PC-3 (cell line): ENCODE measurements at regions not wholly inside any gene's neighbourhood (a gene's known extent, or its start where the extent isn't known, plus 50 kb on each side); places are given as distances from the start of the nearest gene placed in this dataset.

Experiments
- ATAC-seq: fragments of 200-7000 bp; cut with Tn5 transposase; 2 replicates; pipeline ENCODE4 v1.9.1; 2020; ENCODE audit warnings: mild to moderate bottlenecking, moderate library complexity
- BruUV-seq: library from RNA; stranded (reverse); fragments of 400-500 nt; replicated peaks from 2 replicates; lab custom pipeline; 2021; lab: Mats Ljungman, UMichigan
- CTCF ChIA-PET: fragments of 300-600 bp; sonication (Branson Sonifier 250); formaldehyde crosslinking; loops from one replicate; lab custom pipeline; 2022; ENCODE audit warnings: antibody characterized with exemption; lab: Charles Lee
- POLR2A ChIA-PET: fragments of 300-600 bp; sonication (Branson Sonifier 250); formaldehyde crosslinking; loops from one replicate; lab custom pipeline; 2022; ENCODE audit warnings: antibody characterized with exemption; ENCODE audit not compliant: unreplicated experiment; lab: Charles Lee
- DNase-seq: peaks from one replicate; pipeline ENCODE4 v3.0.0-alpha.2; 2015
- H2AFZ ChIP-seq: fragments of 300-600 bp; sonication (generic); 2 replicates; pipeline ENCODE4 v1.6.0; 2016; ENCODE audit warnings: antibody characterized with exemption, low read length
- H3F3A ChIP-seq: fragments of 300-600 bp; sonication (generic); one replicate; pipeline ENCODE4 v1.6.0; 2017; ENCODE audit warnings: antibody characterized with exemption, low read length, control low read depth, mild to moderate bottlenecking; ENCODE audit not compliant: unreplicated experiment
- H3K27ac ChIP-seq: fragments of 300-600 bp; sonication (generic); 2 replicates; pipeline ENCODE4 v1.5.1; 2016; ENCODE audit warnings: mild to moderate bottlenecking, low read length
- H3K27me3 ChIP-seq: fragments of 300-600 bp; sonication (generic); 2 replicates; pipeline ENCODE4 v1.6.1; 2016; ENCODE audit warnings: low read length, mixed read lengths
- H3K36me3 ChIP-seq: fragments of 300-600 bp; sonication (generic); 2 replicates; pipeline ENCODE4 v1.6.1; 2016; ENCODE audit warnings: low read depth, mixed run types, low read length, mixed read lengths
- H3K4me1 ChIP-seq: fragments of 300-600 bp; sonication (generic); 2 replicates; pipeline ENCODE4 v1.5.1; 2016; ENCODE audit warnings: low read length; ENCODE audit not compliant: insufficient read depth
- H3K4me2 ChIP-seq: fragments of 300-600 bp; sonication (generic); 2 replicates; pipeline ENCODE4 v1.6.0; 2016; ENCODE audit warnings: low read length
- H3K4me3 ChIP-seq: fragments of 300-600 bp; sonication (generic); 2 replicates; pipeline ENCODE4 v1.5.1; 2016; ENCODE audit warnings: mild to moderate bottlenecking, low read length, mixed read lengths
- H3K79me2 ChIP-seq: fragments of 300-600 bp; sonication (generic); 2 replicates; pipeline ENCODE4 v1.6.1; 2017; ENCODE audit warnings: low read length, mixed read lengths
- H3K9ac ChIP-seq: fragments of 300-600 bp; sonication (generic); 2 replicates; pipeline ENCODE4 v1.6.0; 2016; ENCODE audit warnings: mild to moderate bottlenecking, low read length
- H3K9me2 ChIP-seq: fragments of 300-600 bp; sonication (generic); replicated peaks from 2 replicates; pipeline ENCODE4 v1.6.1; 2016; ENCODE audit warnings: mixed run types, low read length, mixed read lengths
- H3K9me3 ChIP-seq: fragments of 300-600 bp; sonication (generic); 2 replicates; pipeline ENCODE4 v1.6.1; 2016; ENCODE audit warnings: low read length, mixed read lengths
- H4K20me1 ChIP-seq: fragments of 300-600 bp; sonication (generic); 2 replicates; pipeline ENCODE4 v1.6.1; 2016; ENCODE audit warnings: low read length, mixed read lengths
- EZH2 ChIP-seq: fragments of 300-600 bp; sonication (generic); IDR thresholded peaks from one replicate; pipeline ENCODE4 v1.6.1; 2017; ENCODE audit warnings: antibody characterized with exemption, mild to moderate bottlenecking, low read length; ENCODE audit not compliant: unreplicated experiment
- EZH2phosphoT487 ChIP-seq: fragments of 300-600 bp; sonication (generic); IDR thresholded peaks from 2 replicates; pipeline ENCODE4 v1.6.1; 2018; ENCODE audit warnings: mild to moderate bottlenecking, antibody characterized with exemption, low read length, borderline replicate concordance
- intact Hi-C: fragments of 100-400 bp; cut with micrococcal nuclease; formaldehyde crosslinking; loops from 2 replicates; pipeline ENCODE4 v1.9.0; 2023
- TF ChIP-seq, protein P1 (sequence below): fragments of 300-600 bp; sonication (generic); conservative IDR thresholded peaks from 2 replicates; pipeline ENCODE4 v1.5.1; 2017; ENCODE audit warnings: antibody characterized with exemption, low read depth, mild to moderate bottlenecking, low read length

DNA sequence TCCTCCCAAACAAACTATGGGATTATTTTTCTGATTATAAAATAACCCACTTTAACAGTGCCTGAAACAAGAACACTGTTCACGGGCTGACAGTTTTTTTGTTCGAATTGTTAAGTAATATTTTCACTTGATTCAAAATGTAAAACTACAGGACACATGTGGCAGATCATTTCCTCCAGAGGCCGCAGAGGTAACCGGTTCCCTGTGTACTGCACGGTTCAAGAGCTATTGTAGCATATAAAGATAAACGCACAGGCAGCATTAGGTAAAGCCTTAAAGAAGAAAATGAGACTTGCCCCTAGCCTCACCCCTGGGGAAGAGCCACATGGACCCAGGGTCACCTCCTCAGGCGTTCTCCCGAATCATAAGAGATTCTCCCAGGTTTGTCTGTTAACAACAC lies 181.3 kb upstream of the AFDN start:
- H3K27me3 ChIP-seq = no peaks in the 10 kb centered on the region
- H3K27ac ChIP-seq = no peak overlapping the region
- no peaks in the 10 kb centered on the region for H3K9me3 ChIP-seq
- ChIA-PET POLR2A (no interaction called here), CTCF (no interaction called here)
- TF ChIP-seq EZH2 = no peak
- no peak for DNase-seq
- no peaks in the 10 kb centered on the region for H3K79me2 ChIP-seq
- no peaks in the 10 kb centered on the region for H3K4me1 ChIP-seq
- H3F3A ChIP-seq = no peaks in the 10 kb centered on the region
- no TSS peak for BruUV-seq
- H3K4me3 ChIP-seq = no peak overlapping the region
- intact Hi-C loops = no loop called here
- H3K9ac ChIP-seq = no peak overlapping the region
- H3K9me2 ChIP-seq = no peaks in the 10 kb centered on the region
- no peaks in the 10 kb centered on the region for H4K20me1 ChIP-seq
- no peak for ATAC-seq
- H3K36me3 ChIP-seq = no peaks in the 10 kb centered on the region
- H2AFZ ChIP-seq = no peak overlapping the region
- H3K4me2 ChIP-seq = no peak overlapping the region

DNA sequence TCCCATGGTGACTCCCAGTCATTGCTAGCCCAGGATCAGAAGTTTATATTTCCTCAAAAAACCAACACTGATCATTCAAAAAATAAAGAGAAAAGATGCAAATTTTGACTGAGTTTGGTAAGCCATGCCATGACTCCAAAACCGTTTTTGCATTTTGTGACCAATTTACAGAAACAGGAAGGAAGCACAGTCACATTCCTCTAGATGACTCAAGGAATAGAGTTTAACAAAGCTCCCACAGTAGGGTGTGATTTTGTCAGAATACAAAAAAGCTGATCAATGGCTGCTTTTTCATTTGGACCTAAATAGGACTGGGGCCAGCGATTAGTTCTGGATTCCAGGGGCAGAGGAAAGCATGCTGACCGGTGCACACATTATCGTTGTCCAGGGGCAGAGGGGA lies 179.4 kb upstream of the AFDN start:
- H3K4me1 ChIP-seq = no peaks in the 10 kb centered on the region
- no peaks in the 10 kb centered on the region for H3K79me2 ChIP-seq
- H3K27me3 ChIP-seq = no peaks in the 10 kb centered on the region
- no peaks in the 10 kb centered on the region for H4K20me1 ChIP-seq
- H3K4me2 ChIP-seq = no peak overlapping the region
- ATAC-seq (no peak), DNase-seq (peak; percentile 4)
- ChIA-PET POLR2A (no interaction called here), CTCF (no interaction called here)
- no peak overlapping the region for H3K4me3 ChIP-seq
- H3K36me3 ChIP-seq = no peaks in the 10 kb centered on the region
- no peaks in the 10 kb centered on the region for H3K9me2 ChIP-seq
- no TSS peak for BruUV-seq
- no peak overlapping the region for H3K27ac ChIP-seq
- no peaks in the 10 kb centered on the region for H3K9me3 ChIP-seq
- no peak overlapping the region for H2AFZ ChIP-seq
- no peak overlapping the region for H3K9ac ChIP-seq
- TF ChIP-seq EZH2phosphoT487 (no peak), EZH2 (no peak)
- TF ChIP-seq, protein P1, sequence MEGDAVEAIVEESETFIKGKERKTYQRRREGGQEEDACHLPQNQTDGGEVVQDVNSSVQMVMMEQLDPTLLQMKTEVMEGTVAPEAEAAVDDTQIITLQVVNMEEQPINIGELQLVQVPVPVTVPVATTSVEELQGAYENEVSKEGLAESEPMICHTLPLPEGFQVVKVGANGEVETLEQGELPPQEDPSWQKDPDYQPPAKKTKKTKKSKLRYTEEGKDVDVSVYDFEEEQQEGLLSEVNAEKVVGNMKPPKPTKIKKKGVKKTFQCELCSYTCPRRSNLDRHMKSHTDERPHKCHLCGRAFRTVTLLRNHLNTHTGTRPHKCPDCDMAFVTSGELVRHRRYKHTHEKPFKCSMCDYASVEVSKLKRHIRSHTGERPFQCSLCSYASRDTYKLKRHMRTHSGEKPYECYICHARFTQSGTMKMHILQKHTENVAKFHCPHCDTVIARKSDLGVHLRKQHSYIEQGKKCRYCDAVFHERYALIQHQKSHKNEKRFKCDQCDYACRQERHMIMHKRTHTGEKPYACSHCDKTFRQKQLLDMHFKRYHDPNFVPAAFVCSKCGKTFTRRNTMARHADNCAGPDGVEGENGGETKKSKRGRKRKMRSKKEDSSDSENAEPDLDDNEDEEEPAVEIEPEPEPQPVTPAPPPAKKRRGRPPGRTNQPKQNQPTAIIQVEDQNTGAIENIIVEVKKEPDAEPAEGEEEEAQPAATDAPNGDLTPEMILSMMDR = no peak
- intact Hi-C loops = no loop called here
- no peaks in the 10 kb centered on the region for H3F3A ChIP-seq

DNA sequence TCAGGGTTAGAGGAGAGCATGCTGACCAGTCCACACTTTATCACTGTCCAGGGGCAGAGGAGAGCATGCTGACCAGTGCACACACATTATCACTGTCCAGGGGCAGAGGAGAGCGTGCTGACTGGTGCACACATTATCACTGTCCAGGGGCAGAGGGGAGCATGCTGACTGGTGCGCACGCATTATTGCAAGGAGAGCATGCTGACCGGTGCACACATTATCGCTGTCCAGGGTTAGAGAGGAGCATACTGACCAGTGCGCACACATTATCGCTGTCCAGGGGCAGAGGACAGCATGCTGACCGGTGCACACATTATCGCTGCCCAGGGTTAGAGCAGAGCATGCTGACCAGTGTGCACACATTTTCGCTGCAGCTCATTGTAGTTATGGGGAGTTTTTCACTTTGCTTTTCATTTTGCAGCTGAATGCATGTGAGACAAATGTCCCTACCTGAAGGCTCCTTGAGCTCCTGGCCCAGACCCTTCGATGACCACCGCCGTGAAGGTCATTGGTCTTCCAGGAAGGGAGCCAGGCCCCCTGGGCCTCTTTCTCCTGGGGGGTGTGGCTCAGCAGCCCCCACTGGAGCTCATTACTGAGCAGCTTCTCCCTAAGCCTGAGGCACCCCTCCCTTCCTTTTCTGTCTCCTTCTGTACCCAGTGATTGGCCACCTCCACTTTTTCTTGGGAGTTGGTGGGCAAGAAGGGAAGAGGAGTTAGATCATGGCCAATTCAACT lies 178.8 kb upstream of the AFDN start:
- TF ChIP-seq EZH2phosphoT487 = no peak
- TF ChIP-seq EZH2 = no peak
- TF ChIP-seq, protein P1 = no peak
- Histone ChIP-seq H3K79me2 (no peaks in the 10 kb centered on the region), H3K4me3 (no peak overlapping the region), H3K27me3 (no peaks in the 10 kb centered on the region), H3K9me3 (no peaks in the 10 kb centered on the region), H3F3A (no peaks in the 10 kb centered on the region), H3K4me1 (no peaks in the 10 kb centered on the region), H4K20me1 (no peaks in the 10 kb centered on the region), H3K4me2 (no peak overlapping the region), H3K27ac (no peak overlapping the region), H3K9ac (no peak overlapping the region), H3K36me3 (no peaks in the 10 kb centered on the region), H3K9me2 (no peaks in the 10 kb centered on the region), H2AFZ (no peak overlapping the region)
- CTCF ChIA-PET = no interaction called here
- intact Hi-C loops = no loop called here
- no peak for ATAC-seq
- BruUV-seq = no TSS peak
- no peak for DNase-seq
- POLR2A ChIA-PET = no interaction called here
